NT2/D1 (cell line): ENCODE measurements at regions not wholly inside any gene's neighbourhood (a gene's known extent, or its start where the extent isn't known, plus 50 kb on each side); places are given as distances from the start of the nearest gene placed in this dataset.

Experiments used
- SUZ12 ChIP-seq: IDR thresholded peaks from 2 replicates; pipeline ENCODE4 v1.6.1; 2011; ENCODE audit not compliant: insufficient read length, insufficient read depth; ENCODE audit errors: extremely low read depth
- YY1 ChIP-seq: IDR thresholded peaks from 2 replicates; pipeline ENCODE4 v1.6.1; 2011; ENCODE audit not compliant: insufficient read length, insufficient read depth

DNA sequence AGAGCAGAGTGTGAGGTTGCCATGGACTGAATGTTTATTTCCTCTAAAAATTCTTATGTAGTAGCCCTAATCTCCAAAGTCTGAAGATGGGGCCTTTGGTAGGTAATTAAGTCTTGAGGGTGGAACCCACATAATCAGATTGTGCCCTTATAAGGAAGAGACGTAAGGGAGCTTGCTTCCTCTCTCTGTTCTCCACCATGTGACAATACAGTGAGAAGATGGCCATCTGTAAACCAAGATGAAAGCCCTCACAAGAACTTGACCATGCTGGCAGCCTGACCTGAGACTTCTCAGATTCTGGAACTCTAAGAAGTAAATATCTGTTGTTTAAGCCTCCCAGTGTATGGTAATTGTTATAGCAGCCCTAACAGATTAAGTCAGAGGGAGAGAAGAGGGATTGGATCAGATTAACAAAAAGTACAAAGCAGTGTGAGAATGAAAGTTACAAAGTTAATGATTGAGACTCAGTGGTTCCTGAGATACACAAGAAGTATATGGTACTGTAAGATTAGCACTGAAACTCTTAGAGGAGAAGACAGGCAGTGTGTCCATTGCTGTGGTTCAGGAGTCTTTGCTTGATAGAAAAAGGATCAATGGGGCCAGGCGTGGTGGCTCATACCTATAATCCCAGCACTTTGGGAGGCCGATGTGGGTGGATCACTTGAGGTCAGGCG lies 82.5 kb upstream of the GC start:
- TF ChIP-seq YY1: no peak
- no peak for TF ChIP-seq SUZ12
